Natural killer cell (primary cell): ENCODE measurements at regions not wholly inside any gene's neighbourhood (a gene's known extent, or its start where the extent isn't known, plus 50 kb on each side); places are given as distances from the start of the nearest gene placed in this dataset.

Experiments
- ATAC-seq, 3 donors: fragments of 150-1000 bp in 2 of 3; fragments of 200-7000 bp in 1 of 3; cut with Tn5 transposase; 1 replicate in 1 of 3; 2 replicates in 2 of 3; pipeline ENCODE4 v1.10.0; 2021; ENCODE audit warnings: mild to moderate bottlenecking in 2 of 3, moderate library complexity in 2 of 3
- DNase-seq, 2 donors: peaks; one replicate each; pipeline versions ENCODE4 v3.0.0 to v3.0.0-alpha.2; 2013 to 2021; ENCODE audit warnings: mixed read lengths in 1 of 2
- H3K27ac ChIP-seq: one replicate; pipeline ENCODE4 v1.5.1; 2013; ENCODE audit warnings: mild to moderate bottlenecking, low read length
- H3K27me3 ChIP-seq: one replicate; pipeline ENCODE4 v1.6.1; 2013; ENCODE audit warnings: low read length; ENCODE audit not compliant: control insufficient read depth, insufficient read depth
- H3K36me3 ChIP-seq: one replicate; pipeline ENCODE4 v1.6.1; 2013; ENCODE audit warnings: low read length; ENCODE audit not compliant: control insufficient read depth, insufficient read depth
- H3K4me1 ChIP-seq: one replicate; pipeline ENCODE4 v1.6.1; 2013; ENCODE audit warnings: low read length; ENCODE audit not compliant: control insufficient read depth, insufficient read depth
- H3K4me3 ChIP-seq: one replicate; pipeline ENCODE4 v1.5.1; 2013; ENCODE audit warnings: low read length
- H3K9me3 ChIP-seq: one replicate; pipeline ENCODE4 v1.6.1; 2013; ENCODE audit warnings: low read length; ENCODE audit not compliant: control insufficient read depth, insufficient read depth
- H3K27ac Mint-ChIP-seq, 2 donors: one replicate each; pipeline ENCODE4 v1.8.0; 2022; ENCODE audit warnings: mild to moderate bottlenecking in 2 of 2, mixed read lengths in 2 of 2, moderate library complexity in 1 of 2
- H3K27me3 Mint-ChIP-seq, 2 donors: one replicate each; pipeline ENCODE4 v1.8.0; 2022; ENCODE audit warnings: low read depth in 2 of 2, mixed read lengths in 2 of 2
- H3K36me3 Mint-ChIP-seq: one replicate; pipeline ENCODE4 v1.8.0; 2022; ENCODE audit warnings: mixed read lengths
- H3K4me1 Mint-ChIP-seq, 2 donors: one replicate each; pipeline ENCODE4 v1.8.0; 2022; ENCODE audit warnings: mixed read lengths in 2 of 2
- H3K4me3 Mint-ChIP-seq: one replicate; pipeline ENCODE4 v1.8.0; 2022; ENCODE audit warnings: mild to moderate bottlenecking, moderate library complexity, mixed read lengths
- H3K9me3 Mint-ChIP-seq, 2 donors: one replicate each; pipeline ENCODE4 v1.8.0; 2022; ENCODE audit warnings: mixed read lengths in 2 of 2
- WGBS: methylation state at CpG from one replicate; pipeline ENCODE4 v1.1.7; 2013; ENCODE audit warnings: missing lambda C conversion rate; ENCODE audit not compliant: insufficient coverage; 5-methylcytosine and 5-hydroxymethylcytosine counted together
- intact Hi-C: fragments of 100-400 bp; cut with micrococcal nuclease; formaldehyde crosslinking; loops from one replicate; pipeline ENCODE4 v1.14.2; 2022
- TF ChIP-seq, protein P1 (sequence below): fragments of 200-600 bp; IDR thresholded peaks from one replicate; pipeline ENCODE4 v1.8.0; 2022; ENCODE audit warnings: antibody characterized with exemption

DNA sequence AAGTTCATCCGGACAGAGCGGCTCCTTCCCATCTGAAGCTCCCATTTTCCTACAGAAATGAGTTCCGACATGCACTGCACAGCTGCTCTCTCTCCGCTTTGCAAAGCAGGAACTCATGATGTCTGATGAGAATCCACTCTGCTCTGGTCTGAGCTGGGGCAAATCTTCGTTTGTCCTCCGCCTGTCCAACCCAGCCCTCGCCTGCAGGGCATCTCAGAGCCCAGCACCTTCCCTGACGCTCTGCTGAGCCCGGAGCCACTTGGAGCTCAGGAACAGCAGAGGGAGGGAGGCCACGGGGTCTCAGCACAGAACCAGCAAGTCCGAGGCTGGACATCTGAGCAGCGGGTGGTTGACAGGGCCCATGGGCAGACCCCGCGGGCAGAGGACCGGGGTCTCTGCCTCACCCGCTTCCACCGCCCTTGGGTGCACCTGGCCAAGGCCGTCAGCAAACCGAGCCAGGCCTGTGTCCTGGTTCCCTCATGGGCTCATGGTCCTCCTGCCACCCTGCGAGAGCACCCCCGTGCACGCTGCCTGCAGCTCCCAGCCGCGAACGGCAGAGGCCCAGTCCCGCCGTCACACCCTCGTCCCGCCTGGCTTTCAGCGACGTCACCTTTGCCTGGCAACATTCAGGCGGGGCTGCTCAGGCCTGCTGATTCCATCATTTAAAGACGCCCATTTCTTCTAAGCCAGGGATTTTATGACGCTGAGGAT, 78.5 kb upstream of the BHLHE23 start:
- peaks cover 2 to 9% of the 10 kb centered on the region in 2 donors for H3K27me3 Mint-ChIP-seq
- H3K4me1 Mint-ChIP-seq, result no peaks in the 10 kb centered on the region
- 74% methylated on average over 34 of the region's 34 CpGs for WGBS
- TF ChIP-seq, protein P1, sequence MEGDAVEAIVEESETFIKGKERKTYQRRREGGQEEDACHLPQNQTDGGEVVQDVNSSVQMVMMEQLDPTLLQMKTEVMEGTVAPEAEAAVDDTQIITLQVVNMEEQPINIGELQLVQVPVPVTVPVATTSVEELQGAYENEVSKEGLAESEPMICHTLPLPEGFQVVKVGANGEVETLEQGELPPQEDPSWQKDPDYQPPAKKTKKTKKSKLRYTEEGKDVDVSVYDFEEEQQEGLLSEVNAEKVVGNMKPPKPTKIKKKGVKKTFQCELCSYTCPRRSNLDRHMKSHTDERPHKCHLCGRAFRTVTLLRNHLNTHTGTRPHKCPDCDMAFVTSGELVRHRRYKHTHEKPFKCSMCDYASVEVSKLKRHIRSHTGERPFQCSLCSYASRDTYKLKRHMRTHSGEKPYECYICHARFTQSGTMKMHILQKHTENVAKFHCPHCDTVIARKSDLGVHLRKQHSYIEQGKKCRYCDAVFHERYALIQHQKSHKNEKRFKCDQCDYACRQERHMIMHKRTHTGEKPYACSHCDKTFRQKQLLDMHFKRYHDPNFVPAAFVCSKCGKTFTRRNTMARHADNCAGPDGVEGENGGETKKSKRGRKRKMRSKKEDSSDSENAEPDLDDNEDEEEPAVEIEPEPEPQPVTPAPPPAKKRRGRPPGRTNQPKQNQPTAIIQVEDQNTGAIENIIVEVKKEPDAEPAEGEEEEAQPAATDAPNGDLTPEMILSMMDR, result no peak
- DNase-seq (no peak), ATAC-seq (no peak)
- H3K27ac Mint-ChIP-seq, result no peak overlapping the region
- H3K27ac ChIP-seq, result no peak overlapping the region
- H3K4me3 Mint-ChIP-seq, result no peak overlapping the region
- no peaks in the 10 kb centered on the region for H3K9me3 ChIP-seq
- no peaks in the 10 kb centered on the region for H3K9me3 Mint-ChIP-seq
- H3K36me3 ChIP-seq, result no peaks in the 10 kb centered on the region
- H3K4me3 ChIP-seq, result no peak overlapping the region
- no peaks in the 10 kb centered on the region for H3K4me1 ChIP-seq
- intact Hi-C loops, result no loop called here
- H3K36me3 Mint-ChIP-seq, result no peaks in the 10 kb centered on the region
- no peaks in the 10 kb centered on the region for H3K27me3 ChIP-seq

DNA sequence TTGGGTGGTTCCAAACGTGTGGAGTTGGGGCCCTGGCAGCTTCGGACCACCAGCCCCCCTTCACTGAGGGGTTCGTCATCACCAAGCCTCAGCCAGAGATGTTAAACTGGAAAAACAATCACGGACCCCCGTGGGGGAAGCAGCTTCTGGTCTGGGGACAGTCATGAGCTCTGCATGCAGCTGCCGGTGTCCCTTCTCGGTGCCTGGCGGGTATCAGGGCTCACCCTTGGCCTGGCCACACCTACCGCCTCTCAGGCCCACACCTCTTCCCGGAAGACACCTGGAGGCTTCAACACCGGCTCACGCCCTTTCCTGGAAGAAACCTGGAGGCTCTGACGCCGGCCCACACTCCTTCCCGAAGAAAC, 77.8 kb upstream of the BHLHE23 start:
- no peaks in the 10 kb centered on the region for H3K4me1 Mint-ChIP-seq

DNA sequence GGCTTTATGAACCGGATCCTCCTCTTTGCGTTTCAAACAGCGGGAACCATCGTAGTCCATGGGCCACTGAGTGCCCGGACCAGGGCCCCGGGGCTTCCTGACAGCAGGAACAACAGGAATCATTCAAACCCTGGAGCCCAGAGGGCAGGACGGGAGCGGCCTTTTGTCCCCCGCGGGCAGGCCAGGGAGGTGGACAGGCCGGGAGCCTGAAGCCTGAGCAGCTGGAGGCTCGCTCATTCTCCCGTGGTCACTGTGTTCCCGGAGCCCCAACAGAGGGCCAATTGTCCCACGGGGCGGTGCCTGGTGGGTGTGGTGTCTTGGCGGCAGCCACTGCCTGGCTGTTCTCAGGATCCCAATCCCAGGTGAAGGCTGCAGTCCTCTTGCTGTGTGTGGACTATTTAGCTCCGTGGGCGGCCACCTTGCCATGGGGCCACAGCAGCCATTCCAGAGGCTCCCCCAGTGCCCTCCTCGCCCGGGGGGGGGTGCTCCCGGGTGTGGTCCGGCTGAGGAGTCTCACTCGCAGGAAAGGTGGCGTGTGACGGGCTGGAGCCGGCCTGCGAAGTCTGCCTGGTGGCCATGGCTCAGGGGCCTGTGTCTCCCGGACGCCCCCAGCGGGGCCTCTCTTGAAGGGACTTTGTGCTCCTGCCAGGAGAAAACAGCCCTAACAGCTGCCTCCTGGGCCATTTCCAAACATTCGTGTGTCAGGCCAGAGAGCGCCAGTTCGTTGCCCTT, 77.2 kb upstream of the BHLHE23 start:
- Mint-ChIP-seq H3K27me3 (peaks cover 2 to 9% of the 10 kb centered on the region in 2 donors), H3K4me3 (no peak overlapping the region), H3K27ac (no peak overlapping the region), H3K4me1 (no peaks in the 10 kb centered on the region), H3K9me3 (no peaks in the 10 kb centered on the region), H3K36me3 (no peaks in the 10 kb centered on the region)
- peaks cover 6% of the 10 kb centered on the region for H3K9me3 ChIP-seq
- DNase-seq (no peak), ATAC-seq (no peak)
- intact Hi-C loops, result no loop called here
- 75% methylated on average over 34 of the region's 34 CpGs for WGBS
- TF ChIP-seq, protein P1, result no peak
- H3K36me3 ChIP-seq, result no peaks in the 10 kb centered on the region
- no peak overlapping the region for H3K4me3 ChIP-seq
- H3K27me3 ChIP-seq, result no peaks in the 10 kb centered on the region
- H3K27ac ChIP-seq, result no peak overlapping the region
- H3K4me1 ChIP-seq, result no peaks in the 10 kb centered on the region

More for the DNA sequence above, 77.8 kb upstream of the BHLHE23 start:
- Histone ChIP-seq H3K27me3 (no peaks in the 10 kb centered on the region), H3K4me1 (no peaks in the 10 kb centered on the region), H3K36me3 (no peaks in the 10 kb centered on the region), H3K4me3 (no peak overlapping the region), H3K9me3 (peaks cover 3% of the 10 kb centered on the region), H3K27ac (no peak overlapping the region)
- ATAC-seq (no peak), DNase-seq (no peak)
- WGBS, result 80% methylated on average over 15 of the region's 15 CpGs
- intact Hi-C loops, result no loop called here
- H3K4me3 Mint-ChIP-seq, result no peak overlapping the region
- H3K9me3 Mint-ChIP-seq, result no peaks in the 10 kb centered on the region
- H3K36me3 Mint-ChIP-seq, result no peaks in the 10 kb centered on the region
- TF ChIP-seq, protein P1, result no peak
- peaks cover 2 to 9% of the 10 kb centered on the region in 2 donors for H3K27me3 Mint-ChIP-seq
- H3K27ac Mint-ChIP-seq, result no peak overlapping the region
